RWPE2 (cell line): ENCODE measurements at regions not wholly inside any gene's neighbourhood (a gene's known extent, or its start where the extent isn't known, plus 50 kb on each side); places are given as distances from the start of the nearest gene placed in this dataset.

ENCODE experiments used
- ATAC-seq: fragments of 200-7000 bp; cut with Tn5 transposase; 3 replicates; pipeline ENCODE4 v1.9.1; 2021; ENCODE audit warnings: low read depth
- DNase-seq: peaks from one replicate; pipeline ENCODE4 v3.0.0-alpha.2; 2020; ENCODE audit warnings: low spot score
- H3K27ac ChIP-seq: fragments of 450-650 bp; 2 replicates; pipeline ENCODE4 v1.5.1; 2017; ENCODE audit warnings: mild to moderate bottlenecking; ENCODE audit not compliant: poor library complexity, severe bottlenecking
- H3K27me3 ChIP-seq: fragments of 250-450 bp; sonication (Bioruptor Pico); 2 replicates; pipeline ENCODE4 v1.5.1; 2021; ENCODE audit warnings: mild to moderate bottlenecking, moderate library complexity; ENCODE audit not compliant: insufficient read depth, poor library complexity, severe bottlenecking
- H3K36me3 ChIP-seq: fragments of 250-450 bp; sonication (Bioruptor Pico); 2 replicates; pipeline ENCODE4 v1.5.1; 2020; ENCODE audit warnings: low read depth, mild to moderate bottlenecking, moderate library complexity
- H3K4me1 ChIP-seq: fragments of 250-450 bp; sonication (Bioruptor Pico); 2 replicates; pipeline ENCODE4 v1.5.1; 2021; ENCODE audit warnings: mild to moderate bottlenecking, moderate library complexity; ENCODE audit not compliant: insufficient read depth, poor library complexity, severe bottlenecking
- H3K4me3 ChIP-seq: fragments of 250-450 bp; sonication (Bioruptor Pico); 2 replicates; pipeline ENCODE4 v1.5.1; 2021; ENCODE audit warnings: mild to moderate bottlenecking, moderate library complexity; ENCODE audit not compliant: severe bottlenecking
- H3K9me3 ChIP-seq: fragments of 250-450 bp; sonication (Bioruptor Pico); 2 replicates; pipeline ENCODE4 v1.5.1; 2021; ENCODE audit warnings: mild to moderate bottlenecking, moderate library complexity; ENCODE audit not compliant: severe bottlenecking
- TF ChIP-seq, protein P1 (sequence below): fragments of 450-650 bp; IDR thresholded peaks from one replicate; pipeline ENCODE4 v1.5.1; 2017; ENCODE audit warnings: mild to moderate bottlenecking, moderate library complexity; ENCODE audit not compliant: poor library complexity, severe bottlenecking

DNA sequence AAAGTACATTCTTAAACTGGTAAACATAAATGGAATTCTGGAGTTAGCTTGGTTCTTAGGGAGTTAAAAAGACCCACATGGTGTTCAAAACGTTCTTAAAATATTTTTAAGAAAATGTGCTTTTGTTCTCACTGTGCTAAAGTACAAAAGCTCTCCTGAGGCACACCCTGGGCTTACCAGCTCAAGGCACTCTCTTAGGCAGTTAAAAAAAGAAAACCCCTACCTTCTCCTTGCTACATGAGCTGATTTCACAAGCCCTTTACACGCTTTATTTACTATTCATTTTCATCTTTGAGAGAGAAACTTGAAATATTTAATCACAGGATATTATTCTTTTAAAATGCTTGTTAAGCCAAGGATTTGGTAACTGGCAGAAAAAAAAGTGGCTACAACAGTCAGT is 723.3 kb upstream of the GRAMD2B start:
- TF ChIP-seq, protein P1, sequence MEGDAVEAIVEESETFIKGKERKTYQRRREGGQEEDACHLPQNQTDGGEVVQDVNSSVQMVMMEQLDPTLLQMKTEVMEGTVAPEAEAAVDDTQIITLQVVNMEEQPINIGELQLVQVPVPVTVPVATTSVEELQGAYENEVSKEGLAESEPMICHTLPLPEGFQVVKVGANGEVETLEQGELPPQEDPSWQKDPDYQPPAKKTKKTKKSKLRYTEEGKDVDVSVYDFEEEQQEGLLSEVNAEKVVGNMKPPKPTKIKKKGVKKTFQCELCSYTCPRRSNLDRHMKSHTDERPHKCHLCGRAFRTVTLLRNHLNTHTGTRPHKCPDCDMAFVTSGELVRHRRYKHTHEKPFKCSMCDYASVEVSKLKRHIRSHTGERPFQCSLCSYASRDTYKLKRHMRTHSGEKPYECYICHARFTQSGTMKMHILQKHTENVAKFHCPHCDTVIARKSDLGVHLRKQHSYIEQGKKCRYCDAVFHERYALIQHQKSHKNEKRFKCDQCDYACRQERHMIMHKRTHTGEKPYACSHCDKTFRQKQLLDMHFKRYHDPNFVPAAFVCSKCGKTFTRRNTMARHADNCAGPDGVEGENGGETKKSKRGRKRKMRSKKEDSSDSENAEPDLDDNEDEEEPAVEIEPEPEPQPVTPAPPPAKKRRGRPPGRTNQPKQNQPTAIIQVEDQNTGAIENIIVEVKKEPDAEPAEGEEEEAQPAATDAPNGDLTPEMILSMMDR: no peak
- no peak for DNase-seq

DNA sequence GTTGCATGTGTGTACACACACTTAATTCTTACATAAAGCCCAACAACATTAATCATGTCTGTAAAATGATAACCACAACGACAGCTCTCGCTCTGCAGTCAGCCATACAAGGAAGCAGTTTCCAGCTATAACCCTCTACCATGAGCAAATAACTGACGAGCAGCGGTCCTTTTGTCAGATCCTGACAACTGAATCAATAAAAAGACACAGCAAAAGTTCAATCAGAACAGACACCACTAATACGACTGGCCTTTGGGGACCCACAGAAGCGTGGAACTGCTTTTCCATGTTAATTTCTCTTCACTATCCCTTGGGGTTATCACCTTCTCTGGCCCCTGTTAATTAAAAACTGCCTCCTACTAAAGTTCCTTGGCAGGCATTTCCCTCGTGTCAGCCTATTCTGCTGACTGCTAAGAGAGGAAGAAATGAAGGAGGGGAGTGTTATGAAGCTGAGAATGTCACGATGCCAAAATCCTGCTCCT is 722.8 kb upstream of the GRAMD2B start:
- Histone ChIP-seq H3K27ac (no peak overlapping the region), H3K36me3 (no peaks in the 10 kb centered on the region), H3K27me3 (no peaks in the 10 kb centered on the region), H3K4me3 (no peak overlapping the region), H3K4me1 (peaks cover 12% of the 10 kb centered on the region), H3K9me3 (peaks cover 3% of the 10 kb centered on the region)
- ATAC-seq (no peak), DNase-seq (no peak)
- TF ChIP-seq, protein P1: no peak

More for the DNA sequence above, 723.3 kb upstream of the GRAMD2B start:
- H3K4me3 ChIP-seq: no peak overlapping the region
- ATAC-seq: no peak
- peaks cover 12% of the 10 kb centered on the region for H3K4me1 ChIP-seq
- no peak overlapping the region for H3K27ac ChIP-seq
- H3K27me3 ChIP-seq: no peaks in the 10 kb centered on the region
- H3K9me3 ChIP-seq: peaks cover 3% of the 10 kb centered on the region
- no peaks in the 10 kb centered on the region for H3K36me3 ChIP-seq

DNA sequence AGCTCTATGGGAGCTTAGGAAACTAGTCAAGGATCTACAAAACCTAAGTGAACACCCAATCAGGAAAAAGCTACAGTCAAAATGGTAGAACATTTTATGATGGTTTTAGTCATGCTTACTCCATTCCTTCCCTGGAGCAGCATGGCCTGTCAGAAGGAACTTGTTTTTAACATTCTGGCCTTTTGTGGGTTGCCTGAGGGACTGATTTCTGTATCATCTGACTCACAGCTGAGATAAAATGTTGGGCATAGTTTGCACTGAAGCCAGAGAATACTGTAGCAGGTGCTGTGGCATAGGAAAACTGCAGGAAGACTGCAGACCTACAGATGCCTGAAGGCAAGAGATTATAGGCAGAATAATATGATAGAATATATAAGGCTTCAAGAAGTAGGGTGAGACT is 719.6 kb upstream of the GRAMD2B start:
- peaks cover 3% of the 10 kb centered on the region for H3K9me3 ChIP-seq
- DNase-seq: no peak
- no peaks in the 10 kb centered on the region for H3K27me3 ChIP-seq
- no peak overlapping the region for H3K27ac ChIP-seq
- no peak overlapping the region for H3K4me3 ChIP-seq
- peaks cover 2% of the 10 kb centered on the region for H3K4me1 ChIP-seq
- ATAC-seq: no peak
- TF ChIP-seq, protein P1: no peak
- H3K36me3 ChIP-seq: no peaks in the 10 kb centered on the region

DNA sequence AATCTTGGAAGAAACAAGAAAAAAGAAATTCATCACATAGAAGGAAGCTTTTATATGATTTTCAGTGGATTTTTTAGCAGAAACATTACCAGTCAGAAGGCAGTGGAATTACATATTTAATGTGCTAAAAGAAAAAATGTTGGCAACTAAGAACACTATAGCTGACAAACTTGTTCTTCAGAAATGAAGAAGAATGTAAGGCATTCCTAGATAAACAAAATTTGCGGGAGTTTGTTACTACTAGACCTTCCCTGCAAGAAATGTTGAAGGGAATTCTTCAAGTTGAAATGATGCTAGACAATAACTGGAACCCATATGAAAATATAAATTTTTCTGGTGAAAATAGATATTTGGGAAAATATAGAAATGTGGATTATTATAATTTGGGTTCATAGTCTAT is 718.3 kb upstream of the GRAMD2B start:
- Histone ChIP-seq H3K4me3 (no peak overlapping the region), H3K9me3 (peaks cover 3% of the 10 kb centered on the region), H3K4me1 (peaks cover 1% of the 10 kb centered on the region), H3K36me3 (no peaks in the 10 kb centered on the region), H3K27ac (no peak overlapping the region), H3K27me3 (no peaks in the 10 kb centered on the region)
- TF ChIP-seq, protein P1: no peak
- no peak for ATAC-seq
- DNase-seq: no peak

DNA sequence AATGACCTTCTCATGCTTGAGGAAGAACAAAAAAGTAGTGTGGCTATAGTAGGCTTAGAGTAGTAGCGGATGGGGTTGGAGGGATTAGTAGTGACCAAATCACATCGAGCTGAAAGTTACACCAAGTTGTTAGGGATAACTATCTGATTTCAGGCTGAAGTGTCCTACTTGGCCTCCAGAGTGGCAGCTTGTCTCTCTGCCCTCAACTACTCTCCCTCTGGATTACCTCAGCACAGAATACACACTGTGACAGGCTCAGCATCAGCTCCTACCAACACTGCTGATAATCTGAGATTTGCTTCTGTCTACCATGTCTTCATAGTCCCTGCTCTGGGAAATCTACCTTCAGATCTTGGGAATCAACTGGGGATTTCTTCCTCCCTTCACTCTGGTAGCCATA is 714.6 kb upstream of the GRAMD2B start:
- H3K4me1 ChIP-seq: no peaks in the 10 kb centered on the region
- H3K36me3 ChIP-seq: no peaks in the 10 kb centered on the region
- H3K4me3 ChIP-seq: no peak overlapping the region
- DNase-seq: no peak
- ATAC-seq: no peak
- H3K27me3 ChIP-seq: no peaks in the 10 kb centered on the region
- H3K27ac ChIP-seq: no peak overlapping the region
- H3K9me3 ChIP-seq: peaks cover 3% of the 10 kb centered on the region
- TF ChIP-seq, protein P1: no peak
